K562 (cell line): ENCODE measurements at regions not wholly inside any gene's neighbourhood (a gene's known extent, or its start where the extent isn't known, plus 50 kb on each side); places are given as distances from the start of the nearest gene placed in this dataset.

ENCODE experiments used
- GTF2A2 ChIP-seq: IDR thresholded peaks from 2 replicates; pipeline ENCODE4 v1.6.1; 2016; ENCODE audit warnings: mild to moderate bottlenecking, missing genetic modification characterization, missing compliant biosample characterization
- HMGXB4 ChIP-seq: sonication (generic); formaldehyde crosslinking; IDR thresholded peaks from 2 replicates; pipeline ENCODE4 v1.8.1; 2023; ENCODE audit warnings: mild to moderate bottlenecking, missing genetic modification reagents
- MED1 ChIP-seq: sonication (generic); formaldehyde crosslinking; IDR thresholded peaks from 2 replicates; pipeline ENCODE4 v1.8.1; 2023; ENCODE audit warnings: missing genetic modification reagents, borderline replicate concordance
- NFIX ChIP-seq: fragments of 250-450 bp; sonication (Bioruptor Pico); IDR thresholded peaks from 2 replicates; pipeline ENCODE4 v1.4.0; 2020; ENCODE audit warnings: low read depth, mild to moderate bottlenecking, moderate library complexity
- POLR2G ChIP-seq: fragments of 200-400 bp; formaldehyde crosslinking; IDR thresholded peaks from 2 replicates; pipeline ENCODE4 v1.6.1; 2017; ENCODE audit warnings: low read depth, mild to moderate bottlenecking, antibody characterized with exemption, low read length, moderate library complexity
- SLC30A9 ChIP-seq: fragments of 250-450 bp; sonication (Bioruptor Pico); IDR thresholded peaks from 2 replicates; pipeline ENCODE4 v1.8.0; 2022; ENCODE audit warnings: mild to moderate bottlenecking, moderate library complexity
- TCF15 ChIP-seq: fragments of 250-450 bp; sonication (Bioruptor Pico); IDR thresholded peaks from 2 replicates; pipeline ENCODE4 v1.8.0; 2022; ENCODE audit warnings: moderate library complexity, mild to moderate bottlenecking, inconsistent platforms
- TEAD1 ChIP-seq, 2 experiments: fragments of 450-650 bp in 1 of 2; sonication (generic) in 1 of 2; formaldehyde crosslinking; IDR thresholded peaks; 2 replicates each; pipeline versions ENCODE4 v1.4.0 to v1.8.0; 2020 to 2022; ENCODE audit warnings: mild to moderate bottlenecking in 2 of 2, missing genetic modification reagents in 1 of 2
- ZNF395 ChIP-seq: fragments of 200-800 bp; sonication (Bioruptor generic); IDR thresholded peaks from 2 replicates; pipeline ENCODE4 v1.6.1; 2017; ENCODE audit warnings: missing genetic modification characterization, missing compliant biosample characterization

- TF ChIP-seq ZNF395 (CRISPR knock-in tag) (no peak), NFIX (CRISPR knock-in tag) (no peak), POLR2G (no peak), HMGXB4 (CRISPR knock-in tag) (no peak), SLC30A9 (CRISPR knock-in tag) (no peak), GTF2A2 (tag) (no peak), MED1 (no peak), TEAD1 (CRISPR knock-in tag; IDR thresholded peaks at IDR 0.05) (no peak), TCF15 (CRISPR knock-in tag) (no peak)
Measured at GRCh38 chr13:63455938-63456337, 2040.3 kb upstream of the PCDH20 start (continued).
